HepG2 (cell line): ENCODE measurements at regions not wholly inside any gene's neighbourhood (a gene's known extent, or its start where the extent isn't known, plus 50 kb on each side); places are given as distances from the start of the nearest gene placed in this dataset.

Source experiments
- YY1 ChIP-seq: IDR thresholded peaks from 2 replicates; pipeline ENCODE4 v1.6.1; 2011; ENCODE audit warnings: low read length, low read depth, moderate library complexity, mild to moderate bottlenecking; ENCODE audit not compliant: insufficient read depth, insufficient replicate concordance
- ZNF407 ChIP-seq: sonication (generic); formaldehyde crosslinking; IDR thresholded peaks from one replicate; pipeline ENCODE4 v1.5.1; 2020; ENCODE audit warnings: mild to moderate bottlenecking, missing genetic modification reagents; ENCODE audit errors: not compliant biosample characterization
- ZNF441 ChIP-seq: sonication (generic); formaldehyde crosslinking; IDR thresholded peaks from 2 replicates; pipeline ENCODE4 v1.7.0; 2021; ENCODE audit warnings: missing genetic modification reagents, borderline replicate concordance
- ZNF562 ChIP-seq: sonication (generic); formaldehyde crosslinking; IDR thresholded peaks from 2 replicates; pipeline ENCODE4 v1.8.0; 2022; ENCODE audit warnings: missing genetic modification reagents, borderline replicate concordance

GRCh38 chr1:193558491-193559028 lies 372.1 kb upstream of the B3GALT2 start:
- TF ChIP-seq YY1 (no peak), ZNF562 (CRISPR knock-in tag) (no peak), ZNF441 (CRISPR knock-in tag) (no peak), ZNF407 (CRISPR knock-in tag) (no peak)
